ENCODE measurements at regions not wholly inside any gene's neighbourhood (a gene's known extent, or its start where the extent isn't known, plus 50 kb on each side); places are given as distances from the start of the nearest gene placed in this dataset.

- no peak overlapping the region for H3K9ac ChIP-seq (ENCODE audit: low read depth in 1 of 2, low read length in 2 of 2)
- no peaks in the 10 kb centered on the region for H3K36me3 ChIP-seq (ENCODE audit: control insufficient read depth in 1 of 2, insufficient read depth in 2 of 2, low read length in 2 of 2)
- H3K4me1 ChIP-seq (ENCODE audit: control insufficient read depth in 1 of 2, insufficient read depth in 2 of 2, low read length in 2 of 2): no peaks in the 10 kb centered on the region
- no peaks in the 10 kb centered on the region for H3K27me3 ChIP-seq (ENCODE audit: control insufficient read depth in 1 of 2, insufficient read depth in 2 of 2, low read length in 2 of 2)
- peaks cover 3 to 9% of the 10 kb centered on the region in 2 donors for H3K9me3 ChIP-seq (ENCODE audit: control insufficient read depth in 1 of 2, low read length in 2 of 2)
- H3K4me3 ChIP-seq (ENCODE audit: low read depth in 1 of 2, low read length in 2 of 2): no peak overlapping the region
- no peak overlapping the region for H3K27ac ChIP-seq (ENCODE audit: low read depth, low read length)
Observed at GRCh38 chr4:29259556-29259955, 1460.6 kb upstream of the PCDH7 start.

DNA sequence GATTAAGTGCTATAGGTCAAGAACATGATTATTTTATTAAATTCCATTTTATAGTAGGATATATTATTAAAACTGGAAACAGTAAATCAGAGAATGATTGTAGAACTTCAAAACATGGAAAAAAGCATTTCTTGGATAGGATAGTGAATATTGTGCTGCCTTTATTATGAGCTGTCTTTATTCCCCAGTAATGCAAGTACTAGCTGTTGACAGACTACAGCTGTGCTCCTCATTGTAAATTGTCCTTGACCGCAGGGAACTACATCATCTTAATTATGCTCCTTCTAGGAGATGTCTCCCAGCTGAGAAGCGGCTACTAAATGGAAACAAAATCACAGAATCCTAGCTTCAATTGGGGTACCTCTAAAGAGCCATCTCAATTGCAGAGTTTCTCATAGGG, 1457.2 kb upstream of the PCDH7 start:
- no peaks in the 10 kb centered on the region for H3K27me3 ChIP-seq (ENCODE audit: control insufficient read depth in 1 of 2, insufficient read depth in 2 of 2, low read length in 2 of 2)
- no peak overlapping the region for H3K4me3 ChIP-seq (ENCODE audit: low read depth in 1 of 2, low read length in 2 of 2)
- H3K4me1 ChIP-seq (ENCODE audit: control insufficient read depth in 1 of 2, insufficient read depth in 2 of 2, low read length in 2 of 2): no peaks in the 10 kb centered on the region
- H3K9me3 ChIP-seq (ENCODE audit: control insufficient read depth in 1 of 2, low read length in 2 of 2): peaks cover 5 to 9% of the 10 kb centered on the region in 2 donors
- no peak overlapping the region for H3K9ac ChIP-seq (ENCODE audit: low read depth in 1 of 2, low read length in 2 of 2)
- H3K27ac ChIP-seq (ENCODE audit: low read depth, low read length): no peak overlapping the region
- no peaks in the 10 kb centered on the region for H3K36me3 ChIP-seq (ENCODE audit: control insufficient read depth in 1 of 2, insufficient read depth in 2 of 2, low read length in 2 of 2)

GRCh38 chr4:29276150-29276549, 1444.0 kb upstream of the PCDH7 start:
- Histone ChIP-seq H3K36me3 (ENCODE audit: control insufficient read depth in 1 of 2, insufficient read depth in 2 of 2, low read length in 2 of 2) (no peaks in the 10 kb centered on the region), H3K9me3 (ENCODE audit: control insufficient read depth in 1 of 2, low read length in 2 of 2) (peaks cover 2 to 19% of the 10 kb centered on the region in 2 donors), H3K4me1 (ENCODE audit: control insufficient read depth in 1 of 2, insufficient read depth in 2 of 2, low read length in 2 of 2) (no peaks in the 10 kb centered on the region), H3K27ac (ENCODE audit: low read depth, low read length) (no peak overlapping the region), H3K4me3 (ENCODE audit: low read depth in 1 of 2, low read length in 2 of 2) (no peak overlapping the region), H3K9ac (ENCODE audit: low read depth in 1 of 2, low read length in 2 of 2) (no peak overlapping the region), H3K27me3 (ENCODE audit: control insufficient read depth in 1 of 2, insufficient read depth in 2 of 2, low read length in 2 of 2) (no peaks in the 10 kb centered on the region)

GRCh38 chr4:29277381-29277780, 1442.8 kb upstream of the PCDH7 start:
- no peak overlapping the region for H3K9ac ChIP-seq (ENCODE audit: low read depth in 1 of 2, low read length in 2 of 2)
- no peaks in the 10 kb centered on the region for H3K36me3 ChIP-seq (ENCODE audit: control insufficient read depth in 1 of 2, insufficient read depth in 2 of 2, low read length in 2 of 2)
- no peaks in the 10 kb centered on the region for H3K4me1 ChIP-seq (ENCODE audit: control insufficient read depth in 1 of 2, insufficient read depth in 2 of 2, low read length in 2 of 2)
- H3K27me3 ChIP-seq (ENCODE audit: control insufficient read depth in 1 of 2, insufficient read depth in 2 of 2, low read length in 2 of 2): no peaks in the 10 kb centered on the region
- H3K27ac ChIP-seq (ENCODE audit: low read depth, low read length): no peak overlapping the region
- H3K4me3 ChIP-seq (ENCODE audit: low read depth in 1 of 2, low read length in 2 of 2): no peak overlapping the region
- peaks cover 5 to 18% of the 10 kb centered on the region in 2 donors for H3K9me3 ChIP-seq (ENCODE audit: control insufficient read depth in 1 of 2, low read length in 2 of 2)

DNA sequence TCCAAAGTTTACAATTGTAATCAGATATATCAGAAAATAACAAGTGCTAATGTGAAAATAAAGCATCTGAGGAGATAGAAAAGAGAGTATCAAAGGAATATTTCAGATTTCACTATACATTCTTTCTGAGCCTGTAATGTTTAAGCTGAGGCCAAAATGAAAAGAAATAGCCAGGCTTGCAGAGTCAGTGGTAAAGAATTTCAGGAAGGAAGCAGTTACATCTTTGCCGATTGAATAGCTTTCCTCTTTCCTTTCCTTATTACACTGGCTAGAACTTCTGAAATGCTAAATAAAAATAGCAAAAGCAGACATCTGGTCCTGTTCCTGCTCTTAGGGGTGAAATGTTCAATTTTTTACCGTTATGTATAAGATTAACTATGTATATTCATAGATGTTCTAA, 1441.6 kb upstream of the PCDH7 start:
- Histone ChIP-seq H3K9me3 (ENCODE audit: control insufficient read depth in 1 of 2, low read length in 2 of 2) (peaks cover 5 to 14% of the 10 kb centered on the region in 2 donors), H3K36me3 (ENCODE audit: control insufficient read depth in 1 of 2, insufficient read depth in 2 of 2, low read length in 2 of 2) (no peaks in the 10 kb centered on the region), H3K27me3 (ENCODE audit: control insufficient read depth in 1 of 2, insufficient read depth in 2 of 2, low read length in 2 of 2) (no peaks in the 10 kb centered on the region), H3K27ac (ENCODE audit: low read depth, low read length) (no peak overlapping the region), H3K4me3 (ENCODE audit: low read depth in 1 of 2, low read length in 2 of 2) (no peak overlapping the region), H3K9ac (ENCODE audit: low read depth in 1 of 2, low read length in 2 of 2) (no peak overlapping the region), H3K4me1 (ENCODE audit: control insufficient read depth in 1 of 2, insufficient read depth in 2 of 2, low read length in 2 of 2) (no peaks in the 10 kb centered on the region)

GRCh38 chr4:29289118-29289517, 1431.1 kb upstream of the PCDH7 start:
- Histone ChIP-seq H3K4me3 (ENCODE audit: low read depth in 1 of 2, low read length in 2 of 2) (no peak overlapping the region), H3K9ac (ENCODE audit: low read depth in 1 of 2, low read length in 2 of 2) (no peak overlapping the region), H3K27me3 (ENCODE audit: control insufficient read depth in 1 of 2, insufficient read depth in 2 of 2, low read length in 2 of 2) (no peaks in the 10 kb centered on the region), H3K9me3 (ENCODE audit: control insufficient read depth in 1 of 2, low read length in 2 of 2) (peaks cover 0 to 2% of the 10 kb centered on the region in 2 donors), H3K27ac (ENCODE audit: low read depth, low read length) (no peak overlapping the region), H3K4me1 (ENCODE audit: control insufficient read depth in 1 of 2, insufficient read depth in 2 of 2, low read length in 2 of 2) (no peaks in the 10 kb centered on the region), H3K36me3 (ENCODE audit: control insufficient read depth in 1 of 2, insufficient read depth in 2 of 2, low read length in 2 of 2) (no peaks in the 10 kb centered on the region)

- no peak overlapping the region for H3K27ac ChIP-seq (ENCODE audit: low read depth, low read length)
- no peak overlapping the region for H3K9ac ChIP-seq (ENCODE audit: low read depth in 1 of 2, low read length in 2 of 2)
- H3K4me3 ChIP-seq (ENCODE audit: low read depth in 1 of 2, low read length in 2 of 2): no peak overlapping the region
- no peaks in the 10 kb centered on the region for H3K27me3 ChIP-seq (ENCODE audit: control insufficient read depth in 1 of 2, insufficient read depth in 2 of 2, low read length in 2 of 2)
- H3K4me1 ChIP-seq (ENCODE audit: control insufficient read depth in 1 of 2, insufficient read depth in 2 of 2, low read length in 2 of 2): no peaks in the 10 kb centered on the region
- peaks cover 0 to 2% of the 10 kb centered on the region in 2 donors for H3K9me3 ChIP-seq (ENCODE audit: control insufficient read depth in 1 of 2, low read length in 2 of 2)
- no peaks in the 10 kb centered on the region for H3K36me3 ChIP-seq (ENCODE audit: control insufficient read depth in 1 of 2, insufficient read depth in 2 of 2, low read length in 2 of 2)
Observed at GRCh38 chr4:29295280-29295679, 1424.9 kb upstream of the PCDH7 start.

GRCh38 chr4:29304595-29304994, 1415.6 kb upstream of the PCDH7 start:
- Histone ChIP-seq H3K4me1 (ENCODE audit: control insufficient read depth in 1 of 2, insufficient read depth in 2 of 2, low read length in 2 of 2) (no peaks in the 10 kb centered on the region), H3K9me3 (ENCODE audit: control insufficient read depth in 1 of 2, low read length in 2 of 2) (peaks cover 0 to 6% of the 10 kb centered on the region in 2 donors), H3K27me3 (ENCODE audit: control insufficient read depth in 1 of 2, insufficient read depth in 2 of 2, low read length in 2 of 2) (no peaks in the 10 kb centered on the region), H3K27ac (ENCODE audit: low read depth, low read length) (no peak overlapping the region), H3K36me3 (ENCODE audit: control insufficient read depth in 1 of 2, insufficient read depth in 2 of 2, low read length in 2 of 2) (no peaks in the 10 kb centered on the region), H3K9ac (ENCODE audit: low read depth in 1 of 2, low read length in 2 of 2) (no peak overlapping the region), H3K4me3 (ENCODE audit: low read depth in 1 of 2, low read length in 2 of 2) (no peak overlapping the region)

- H3K9me3 ChIP-seq (ENCODE audit: control insufficient read depth in 1 of 2, low read length in 2 of 2): peaks cover 0 to 4% of the 10 kb centered on the region in 2 donors
- no peak overlapping the region for H3K9ac ChIP-seq (ENCODE audit: low read depth in 1 of 2, low read length in 2 of 2)
Observed at GRCh38 chr4:29307256-29307655, 1412.9 kb upstream of the PCDH7 start.

DNA sequence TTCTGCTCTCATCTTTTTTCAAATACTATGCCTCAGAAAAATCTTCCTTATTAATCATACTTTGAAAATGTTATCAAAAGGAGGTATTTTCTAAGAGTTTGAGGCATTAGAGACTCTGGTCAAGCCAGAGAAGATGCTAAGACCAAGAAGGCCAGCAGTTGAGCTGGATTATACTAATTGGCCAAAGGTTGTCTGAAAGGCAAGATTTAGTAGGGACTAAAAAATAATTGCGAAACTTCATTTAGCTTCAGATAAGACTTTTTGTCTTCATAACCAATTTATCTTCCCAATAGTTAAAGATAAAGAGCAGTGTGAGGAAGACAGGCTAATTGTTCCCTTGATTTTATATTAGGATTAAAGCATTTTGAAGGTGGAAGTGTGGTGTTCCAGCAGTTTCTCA, 1412.4 kb upstream of the PCDH7 start:
- Histone ChIP-seq H3K9ac (ENCODE audit: low read depth in 1 of 2, low read length in 2 of 2) (no peak overlapping the region), H3K27me3 (ENCODE audit: control insufficient read depth in 1 of 2, insufficient read depth in 2 of 2, low read length in 2 of 2) (no peaks in the 10 kb centered on the region), H3K36me3 (ENCODE audit: control insufficient read depth in 1 of 2, insufficient read depth in 2 of 2, low read length in 2 of 2) (no peaks in the 10 kb centered on the region), H3K4me1 (ENCODE audit: control insufficient read depth in 1 of 2, insufficient read depth in 2 of 2, low read length in 2 of 2) (no peaks in the 10 kb centered on the region), H3K4me3 (ENCODE audit: low read depth in 1 of 2, low read length in 2 of 2) (no peak overlapping the region), H3K9me3 (ENCODE audit: control insufficient read depth in 1 of 2, low read length in 2 of 2) (peaks cover 0 to 4% of the 10 kb centered on the region in 2 donors), H3K27ac (ENCODE audit: low read depth, low read length) (no peak overlapping the region)

More at GRCh38 chr4:29307256-29307655, 1412.9 kb upstream of the PCDH7 start:
- Histone ChIP-seq H3K4me3 (ENCODE audit: low read depth in 1 of 2, low read length in 2 of 2) (no peak overlapping the region), H3K36me3 (ENCODE audit: control insufficient read depth in 1 of 2, insufficient read depth in 2 of 2, low read length in 2 of 2) (no peaks in the 10 kb centered on the region), H3K4me1 (ENCODE audit: control insufficient read depth in 1 of 2, insufficient read depth in 2 of 2, low read length in 2 of 2) (no peaks in the 10 kb centered on the region), H3K27me3 (ENCODE audit: control insufficient read depth in 1 of 2, insufficient read depth in 2 of 2, low read length in 2 of 2) (no peaks in the 10 kb centered on the region), H3K27ac (ENCODE audit: low read depth, low read length) (no peak overlapping the region)

GRCh38 chr4:29309050-29309449, 1411.1 kb upstream of the PCDH7 start:
- Histone ChIP-seq H3K4me1 (ENCODE audit: control insufficient read depth in 1 of 2, insufficient read depth in 2 of 2, low read length in 2 of 2) (no peaks in the 10 kb centered on the region), H3K4me3 (ENCODE audit: low read depth in 1 of 2, low read length in 2 of 2) (no peak overlapping the region), H3K27me3 (ENCODE audit: control insufficient read depth in 1 of 2, insufficient read depth in 2 of 2, low read length in 2 of 2) (no peaks in the 10 kb centered on the region), H3K9ac (ENCODE audit: low read depth in 1 of 2, low read length in 2 of 2) (no peak overlapping the region), H3K27ac (ENCODE audit: low read depth, low read length) (no peak overlapping the region), H3K9me3 (ENCODE audit: control insufficient read depth in 1 of 2, low read length in 2 of 2) (no peaks in the 10 kb centered on the region), H3K36me3 (ENCODE audit: control insufficient read depth in 1 of 2, insufficient read depth in 2 of 2, low read length in 2 of 2) (no peaks in the 10 kb centered on the region)

Data from duodenal mucosa (tissue), 2 donors.